AG04450 (cell line): ENCODE measurements at regions not wholly inside any gene's neighbourhood (a gene's known extent, or its start where the extent isn't known, plus 50 kb on each side); places are given as distances from the start of the nearest gene placed in this dataset.

Experiments
- CTCF ChIA-PET: fragments of 300-600, 350-600 bp; formaldehyde crosslinking; extraction: SDS; loops from one replicate; lab custom pipeline; 2022; ENCODE audit warnings: antibody characterized with exemption, inconsistent platforms; lab: Charles Lee
- POLR2A ChIA-PET: fragments of 350-600 bp; formaldehyde crosslinking; extraction: SDS; loops from one replicate; lab custom pipeline; 2021; ENCODE audit warnings: antibody characterized with exemption, inconsistent platforms; lab: Yijun Ruan, JAX
- DNase-seq: peaks from one replicate; pipeline ENCODE4 v3.0.0-alpha.2; 2011; ENCODE audit warnings: low read depth, low spot score
- H3K27ac ChIP-seq: one replicate; pipeline ENCODE4 v1.5.1; 2012; ENCODE audit warnings: low read depth, low read length, control low read depth
- H3K27me3 ChIP-seq: one replicate; pipeline ENCODE4 v1.6.0; 2012; ENCODE audit warnings: low read length; ENCODE audit not compliant: control insufficient read depth, insufficient read depth
- H3K4me3 ChIP-seq: 2 replicates; pipeline ENCODE4 v1.5.1; 2011; ENCODE audit warnings: mild to moderate bottlenecking, low read depth, low read length, control low read depth
- H3K9me3 ChIP-seq: 2 replicates; pipeline ENCODE4 v1.5.1; 2012; ENCODE audit warnings: low read length; ENCODE audit not compliant: control insufficient read depth, insufficient read depth
- CTCF ChIP-seq: IDR thresholded peaks from 2 replicates; pipeline ENCODE4 v1.5.1; 2011; ENCODE audit warnings: low read depth, low read length, control low read depth, inconsistent platforms

GRCh38 chr4:34373456-34373855 lies 1870.9 kb downstream of the ARAP2 start:
- no peaks in the 10 kb centered on the region for H3K27me3 ChIP-seq
- no peaks in the 10 kb centered on the region for H3K9me3 ChIP-seq
- no peak for DNase-seq
- TF ChIP-seq CTCF = no peak
- H3K4me3 ChIP-seq = no peak overlapping the region
- ChIA-PET POLR2A (no interaction called here), CTCF (no interaction called here)
- H3K27ac ChIP-seq = no peak overlapping the region

GRCh38 chr4:34412233-34412632 lies 1832.1 kb downstream of the ARAP2 start:
- TF ChIP-seq CTCF = no peak
- no peak for DNase-seq
- H3K4me3 ChIP-seq = no peak overlapping the region
- no peaks in the 10 kb centered on the region for H3K9me3 ChIP-seq
- no peaks in the 10 kb centered on the region for H3K27me3 ChIP-seq
- H3K27ac ChIP-seq = no peak overlapping the region
- CTCF ChIA-PET = no interaction called here
- POLR2A ChIA-PET = no interaction called here

- H3K27me3 ChIP-seq = no peaks in the 10 kb centered on the region
- no peaks in the 10 kb centered on the region for H3K9me3 ChIP-seq
- no peak for TF ChIP-seq CTCF
- H3K27ac ChIP-seq = no peak overlapping the region
- no peak for DNase-seq
- CTCF ChIA-PET = no interaction called here
- H3K4me3 ChIP-seq = no peak overlapping the region
- POLR2A ChIA-PET = no interaction called here
Measured at GRCh38 chr4:34412911-34413310, 1831.4 kb downstream of the ARAP2 start.

- Histone ChIP-seq H3K27me3 (no peaks in the 10 kb centered on the region), H3K4me3 (no peak overlapping the region), H3K27ac (no peak overlapping the region), H3K9me3 (no peaks in the 10 kb centered on the region)
- no peak for TF ChIP-seq CTCF
- ChIA-PET CTCF (no interaction called here), POLR2A (no interaction called here)
- DNase-seq = no peak
Measured at GRCh38 chr4:34417160-34417559, 1827.2 kb downstream of the ARAP2 start.

- no peaks in the 10 kb centered on the region for H3K9me3 ChIP-seq
- H3K4me3 ChIP-seq = no peak overlapping the region
- ChIA-PET CTCF (interaction anchor here (0.6 kb wide), 1 partner anchor 1261 kb away, joined by 4 read pairs; no protein-coding TSS in a partner anchor), POLR2A (no interaction called here)
- no peak for DNase-seq
- H3K27me3 ChIP-seq = no peaks in the 10 kb centered on the region
- no peak for TF ChIP-seq CTCF
- H3K27ac ChIP-seq = no peak overlapping the region
Measured at GRCh38 chr4:34419871-34420270, 1824.4 kb downstream of the ARAP2 start.
